Caco-2 (cell line): ENCODE measurements at regions not wholly inside any gene's neighbourhood (a gene's known extent, or its start where the extent isn't known, plus 50 kb on each side); places are given as distances from the start of the nearest gene placed in this dataset.

Experiments used
- BruUV-seq: library from RNA; stranded (reverse); fragments of 400-500 nt; replicated peaks from 2 replicates; lab custom pipeline; 2021; lab: Mats Ljungman, UMichigan
- CTCF ChIA-PET: fragments of 300-600 bp; sonication (Branson Sonifier 250); formaldehyde crosslinking; loops from one replicate; lab custom pipeline; 2022; ENCODE audit warnings: antibody characterized with exemption; lab: Charles Lee
- POLR2A ChIA-PET: fragments of 300-600 bp; sonication (Branson Sonifier 250); formaldehyde crosslinking; loops from one replicate; lab custom pipeline; 2022; ENCODE audit warnings: antibody characterized with exemption; lab: Charles Lee
- DNase-seq, 2 experiments: peaks; one replicate each; pipeline versions ENCODE4 v3.0.0 to v3.0.0-alpha.2; 2020 to 2022
- H3K27me3 ChIP-seq: replicated peaks from 2 replicates; pipeline ENCODE4 v1.6.0; 2011; ENCODE audit warnings: low read length; ENCODE audit not compliant: control insufficient read depth, insufficient read depth
- H3K36me3 ChIP-seq: 2 replicates; pipeline ENCODE4 v1.5.1; 2011; ENCODE audit warnings: low read length; ENCODE audit not compliant: control insufficient read depth, insufficient read depth
- H3K4me1 ChIP-seq: fragments of 250-450 bp; sonication (Bioruptor Pico); 2 replicates; pipeline ENCODE4 v1.5.1; 2020; ENCODE audit warnings: mild to moderate bottlenecking
- H3K4me3 ChIP-seq: 2 replicates; pipeline ENCODE4 v1.5.1; 2011; ENCODE audit warnings: low read depth, mild to moderate bottlenecking, control low read depth, low read length
- H3K9me3 ChIP-seq: fragments of 250-450 bp; sonication (Bioruptor Pico); 2 replicates; pipeline ENCODE4 v1.5.1; 2020; ENCODE audit warnings: mild to moderate bottlenecking, moderate library complexity
- H3K27ac Mint-ChIP-seq: one replicate; pipeline ENCODE4 v1.8.0; 2022; ENCODE audit warnings: mixed read lengths; ENCODE audit not compliant: unreplicated experiment
- H3K27me3 Mint-ChIP-seq: one replicate; pipeline ENCODE4 v1.8.0; 2022; ENCODE audit warnings: mixed read lengths; ENCODE audit not compliant: insufficient read depth, unreplicated experiment
- H3K36me3 Mint-ChIP-seq: one replicate; pipeline ENCODE4 v1.8.0; 2022; ENCODE audit warnings: mild to moderate bottlenecking, mixed read lengths; ENCODE audit not compliant: insufficient read depth, unreplicated experiment
- H3K4me1 Mint-ChIP-seq: one replicate; pipeline ENCODE4 v1.8.0; 2022; ENCODE audit warnings: low read depth, mixed read lengths; ENCODE audit not compliant: unreplicated experiment
- H3K4me3 Mint-ChIP-seq: one replicate; pipeline ENCODE4 v1.8.0; 2022; ENCODE audit warnings: mild to moderate bottlenecking, moderate library complexity, mixed read lengths; ENCODE audit not compliant: unreplicated experiment
- H3K9me3 Mint-ChIP-seq: one replicate; pipeline ENCODE4 v1.8.0; 2022; ENCODE audit warnings: mixed read lengths; ENCODE audit not compliant: unreplicated experiment
- CTCF ChIP-seq, 2 experiments: fragments of 200-600 bp in 1 of 2; IDR thresholded peaks; 1 replicate in 1 of 2; 2 replicates in 1 of 2; pipeline versions ENCODE4 v1.5.1 to v1.8.0; 2011 to 2022; ENCODE audit warnings: antibody characterized with exemption in 1 of 2, control low read depth in 1 of 2, inconsistent platforms in 1 of 2, low read depth in 1 of 2, low read length in 1 of 2, mild to moderate bottlenecking in 1 of 2, moderate library complexity in 1 of 2; ENCODE audit not compliant: insufficient read depth in 1 of 2, severe bottlenecking in 1 of 2, unreplicated experiment in 1 of 2
- intact Hi-C: fragments of 100-400 bp; cut with micrococcal nuclease; formaldehyde crosslinking; loops from one replicate; pipeline ENCODE4 v1.10.0; 2022; ENCODE audit not compliant: unreplicated experiment

- Mint-ChIP-seq H3K36me3 (no peaks in the 10 kb centered on the region), H3K4me1 (no peaks in the 10 kb centered on the region), H3K27me3 (peaks cover 21% of the 10 kb centered on the region), H3K9me3 (no peaks in the 10 kb centered on the region), H3K4me3 (no peak overlapping the region), H3K27ac (no peak overlapping the region)
- Histone ChIP-seq H3K27me3 (peaks cover 2% of the 10 kb centered on the region; the same call in 1 of the 2 replicates), H3K36me3 (no peaks in the 10 kb centered on the region), H3K4me3 (no peak overlapping the region), H3K4me1 (peaks cover 4% of the 10 kb centered on the region; the same call in 1 of the 2 replicates), H3K9me3 (no peaks in the 10 kb centered on the region)
- intact Hi-C loops: loop anchor here (10.0 kb wide), 1 partner anchor 148 kb away; the partner anchor contains the start of gene TTC29
- BruUV-seq: no TSS peak
- ChIA-PET CTCF (no interaction called here), POLR2A (no interaction called here)
- DNase-seq: no peak
- TF ChIP-seq CTCF (IDR thresholded peaks at IDR 0.05; ENCODE audit: insufficient read depth in 1 of 2, low read depth in 1 of 2, low read length in 1 of 2, severe bottlenecking in 1 of 2, unreplicated experiment in 1 of 2): no peak
These were observed 147.5 kb upstream of the TTC29 start for GRCh38 chr4:147093206-147093605.

- Histone ChIP-seq H3K36me3 (no peaks in the 10 kb centered on the region), H3K9me3 (no peaks in the 10 kb centered on the region), H3K4me3 (no peak overlapping the region), H3K4me1 (peaks cover 4% of the 10 kb centered on the region; the same call in 1 of the 2 replicates), H3K27me3 (peaks cover 2% of the 10 kb centered on the region; the same call in 1 of the 2 replicates)
- TF ChIP-seq CTCF (IDR thresholded peaks at IDR 0.05; ENCODE audit: insufficient read depth in 1 of 2, low read depth in 1 of 2, low read length in 1 of 2, severe bottlenecking in 1 of 2, unreplicated experiment in 1 of 2): peak in 1 of 2 experiments; percentile 10
- H3K4me3 Mint-ChIP-seq: no peak overlapping the region
- H3K9me3 Mint-ChIP-seq: no peaks in the 10 kb centered on the region
- intact Hi-C loops: loop anchor here (10.0 kb wide), 1 partner anchor 149 kb away; the partner anchor contains the start of gene TTC29
- ChIA-PET CTCF (no interaction called here), POLR2A (no interaction called here)
- no peak overlapping the region for H3K27ac Mint-ChIP-seq
- H3K36me3 Mint-ChIP-seq: no peaks in the 10 kb centered on the region
- H3K27me3 Mint-ChIP-seq: peaks cover 13% of the 10 kb centered on the region
- no peaks in the 10 kb centered on the region for H3K4me1 Mint-ChIP-seq
- no TSS peak for BruUV-seq
- no peak for DNase-seq
These were observed 148.6 kb upstream of the TTC29 start for GRCh38 chr4:147094238-147094637.

DNA sequence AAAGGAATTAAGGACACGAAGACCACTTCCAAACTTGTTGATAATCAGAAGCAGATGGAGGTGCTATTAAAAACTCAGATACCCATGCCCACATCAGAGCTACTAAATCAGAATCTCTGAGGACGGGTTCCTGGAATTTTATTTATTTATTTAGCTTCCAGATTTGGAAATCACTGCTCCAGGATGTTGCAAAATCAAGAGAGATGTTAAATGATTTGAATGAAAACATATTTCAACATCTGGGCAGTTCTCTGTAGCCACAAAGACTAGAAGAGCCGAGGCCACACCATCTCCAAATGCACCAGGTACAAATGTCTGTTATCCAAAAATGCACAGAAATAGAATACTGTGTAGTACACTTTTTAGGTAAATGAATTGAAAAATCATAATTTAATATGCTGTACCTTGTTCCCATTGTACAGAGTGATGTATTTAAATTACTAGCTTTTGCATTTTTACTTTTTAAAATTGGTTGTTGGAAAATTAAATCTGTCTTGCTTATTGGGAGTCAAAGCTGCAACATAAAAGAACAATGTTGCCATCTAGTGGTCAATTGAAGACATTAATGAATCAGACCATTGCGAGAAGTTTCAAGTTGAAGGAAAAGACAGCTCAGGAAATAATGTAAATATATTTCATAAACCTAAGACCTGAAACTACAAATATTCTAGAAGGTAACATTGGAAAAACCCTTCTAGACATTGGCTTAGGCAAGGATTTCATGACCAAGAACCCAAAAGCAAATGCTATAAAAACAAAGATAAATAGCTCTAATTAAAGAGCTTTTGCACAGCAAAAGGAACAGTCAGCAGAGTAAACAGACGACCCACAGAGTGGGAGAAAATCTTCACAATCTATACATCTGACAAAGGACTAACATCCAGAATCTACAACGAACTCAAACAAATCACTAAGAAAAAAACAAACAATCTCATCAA, 151.3 kb upstream of the TTC29 start:
- Mint-ChIP-seq H3K9me3 (no peaks in the 10 kb centered on the region), H3K36me3 (no peaks in the 10 kb centered on the region), H3K4me3 (no peak overlapping the region), H3K27me3 (peaks cover 3% of the 10 kb centered on the region), H3K27ac (no peak overlapping the region), H3K4me1 (no peaks in the 10 kb centered on the region)
- H3K4me3 ChIP-seq: no peak overlapping the region
- no peaks in the 10 kb centered on the region for H3K9me3 ChIP-seq
- intact Hi-C loops: loop anchor here (1.0 to 10.0 kb wide), 5 partner anchors 78 to 756 kb away; partner anchors contain the start of gene TTC29
- H3K27me3 ChIP-seq: no peaks in the 10 kb centered on the region
- CTCF ChIA-PET: interaction anchor here (0.9 to 1.8 kb wide), 3 partner anchors 12 to 78 kb away, joined by 3 to 73 read pairs (median 3); no protein-coding TSS in a partner anchor
- H3K36me3 ChIP-seq: no peaks in the 10 kb centered on the region
- no TSS peak for BruUV-seq
- POLR2A ChIA-PET: no interaction called here
- TF ChIP-seq CTCF (IDR thresholded peaks at IDR 0.05; ENCODE audit: insufficient read depth in 1 of 2, low read depth in 1 of 2, low read length in 1 of 2, severe bottlenecking in 1 of 2, unreplicated experiment in 1 of 2): peak; percentile 34 to 43
- H3K4me1 ChIP-seq: peaks cover 4% of the 10 kb centered on the region; the same call in 1 of the 2 replicates
- peak in 1 of 2 experiments; percentile 15 for DNase-seq
